HEK293 (cell line): ENCODE measurements at regions not wholly inside any gene's neighbourhood (a gene's known extent, or its start where the extent isn't known, plus 50 kb on each side); places are given as distances from the start of the nearest gene placed in this dataset.

Experiments
- CTCF ChIA-PET: fragments of 350-600 bp; formaldehyde crosslinking; extraction: SDS; loops from one replicate; lab custom pipeline; 2021; ENCODE audit warnings: antibody characterized with exemption; lab: Yijun Ruan, JAX
- POLR2A ChIA-PET: fragments of 300-600 bp; formaldehyde crosslinking; extraction: SDS; loops from one replicate; lab custom pipeline; 2020; ENCODE audit warnings: antibody characterized with exemption, inconsistent platforms; lab: Yijun Ruan, JAX
- H3K27ac ChIP-seq: fragments of 200-500 bp; sonication (Bioruptor generic); 2 replicates; pipeline ENCODE4 v1.5.1; 2014; ENCODE audit warnings: low read depth, low read length, control low read depth, inconsistent platforms; ENCODE audit errors: extremely low read depth
- H3K36me3 ChIP-seq, 2 experiments: fragments of 200-500 bp in 1 of 2; sonication (Bioruptor generic) in 1 of 2; 1 replicate in 1 of 2; 2 replicates in 1 of 2; pipeline ENCODE4 v1.5.1; 2014 to 2017; ENCODE audit warnings: inconsistent platforms in 2 of 2, low read length in 2 of 2; ENCODE audit not compliant: control insufficient read depth in 2 of 2, insufficient read depth in 1 of 2
- H3K4me1 ChIP-seq: fragments of 200-500 bp; sonication (Bioruptor generic); 2 replicates; pipeline ENCODE4 v1.5.1; 2014; ENCODE audit warnings: mild to moderate bottlenecking, low read length, inconsistent platforms; ENCODE audit not compliant: control insufficient read depth, insufficient read depth
- H3K4me3 ChIP-seq: 2 replicates; pipeline ENCODE4 v1.5.1; 2011; ENCODE audit warnings: low read depth, mild to moderate bottlenecking, control low read depth, low read length, moderate library complexity
- H3K9me3 ChIP-seq: fragments of 200-500 bp; sonication (Bioruptor generic); 2 replicates; pipeline ENCODE4 v1.5.1; 2014; ENCODE audit warnings: low read depth, low read length, inconsistent platforms; ENCODE audit not compliant: control insufficient read depth, insufficient read depth
- AEBP2 ChIP-seq: fragments of 450-650 bp; formaldehyde crosslinking; IDR thresholded peaks from 2 replicates; pipeline ENCODE4 v1.5.1; 2016; ENCODE audit warnings: missing biosample characterization, missing genetic modification characterization, borderline replicate concordance
- BCL6B ChIP-seq: fragments of 450-650 bp; formaldehyde crosslinking; IDR thresholded peaks from 2 replicates; pipeline ENCODE4 v1.5.1; 2017; ENCODE audit warnings: missing biosample characterization, missing genetic modification characterization
- IKZF3 ChIP-seq: fragments of 450-650 bp; IDR thresholded peaks from 2 replicates; pipeline ENCODE4 v1.5.0; 2018; ENCODE audit warnings: missing biosample characterization, mild to moderate bottlenecking, missing genetic modification characterization, moderate library complexity
- KLF7 ChIP-seq: fragments of 450-650 bp; formaldehyde crosslinking; IDR thresholded peaks from 2 replicates; pipeline ENCODE4 v1.5.1; 2016; ENCODE audit warnings: missing biosample characterization, missing genetic modification characterization, borderline replicate concordance
- PATZ1 ChIP-seq: fragments of 450-650 bp; formaldehyde crosslinking; IDR thresholded peaks from 2 replicates; pipeline ENCODE4 v1.5.1; 2016; ENCODE audit warnings: missing biosample characterization, missing genetic modification characterization
- PRDM4 ChIP-seq: fragments of 450-650 bp; formaldehyde crosslinking; IDR thresholded peaks from 2 replicates; pipeline ENCODE4 v1.5.1; 2017; ENCODE audit warnings: missing biosample characterization, missing genetic modification characterization
- ZBTB1 ChIP-seq: fragments of 450-650 bp; formaldehyde crosslinking; IDR thresholded peaks from 2 replicates; pipeline ENCODE4 v1.5.1; 2016; ENCODE audit warnings: missing biosample characterization, missing genetic modification characterization
- ZBTB49 ChIP-seq: fragments of 450-650 bp; formaldehyde crosslinking; IDR thresholded peaks from 2 replicates; pipeline ENCODE4 v1.5.1; 2016; ENCODE audit warnings: missing biosample characterization, missing genetic modification characterization, low read depth
- ZFHX2 ChIP-seq: fragments of 450-650 bp; formaldehyde crosslinking; conservative IDR thresholded peaks from 2 replicates; pipeline ENCODE4 v1.5.1; 2016; ENCODE audit warnings: missing biosample characterization, missing genetic modification characterization
- ZNF148 ChIP-seq: fragments of 450-650 bp; formaldehyde crosslinking; IDR thresholded peaks from 2 replicates; pipeline ENCODE4 v1.5.0; 2017; ENCODE audit warnings: missing biosample characterization, missing genetic modification characterization, borderline replicate concordance
- ZNF169 ChIP-seq: fragments of 450-650 bp; formaldehyde crosslinking; IDR thresholded peaks from 2 replicates; pipeline ENCODE4 v1.5.1; 2016; ENCODE audit warnings: missing biosample characterization, missing genetic modification characterization
- ZNF211 ChIP-seq: fragments of 450-650 bp; formaldehyde crosslinking; IDR thresholded peaks from 2 replicates; pipeline ENCODE4 v1.5.1; 2016; ENCODE audit warnings: low read depth, missing biosample characterization, missing genetic modification characterization
- ZNF223 ChIP-seq: fragments of 450-650 bp; formaldehyde crosslinking; IDR thresholded peaks from 2 replicates; pipeline ENCODE4 v1.5.1; 2016; ENCODE audit warnings: missing biosample characterization, missing genetic modification characterization
- ZNF239 ChIP-seq: fragments of 450-650 bp; formaldehyde crosslinking; IDR thresholded peaks from 2 replicates; pipeline ENCODE4 v1.5.1; 2016; ENCODE audit warnings: missing biosample characterization, missing genetic modification characterization
- ZNF404 ChIP-seq: fragments of 450-650 bp; formaldehyde crosslinking; IDR thresholded peaks from 2 replicates; pipeline ENCODE4 v1.5.1; 2017; ENCODE audit warnings: missing biosample characterization, missing genetic modification characterization
- ZNF521 ChIP-seq: fragments of 450-650 bp; formaldehyde crosslinking; IDR thresholded peaks from 2 replicates; pipeline ENCODE4 v1.5.1; 2017; ENCODE audit warnings: missing biosample characterization, mild to moderate bottlenecking, missing genetic modification characterization
- ZNF600 ChIP-seq: fragments of 450-650 bp; formaldehyde crosslinking; IDR thresholded peaks from 2 replicates; pipeline ENCODE4 v1.5.1; 2016; ENCODE audit warnings: missing biosample characterization, missing genetic modification characterization
- ZNF623 ChIP-seq: fragments of 450-650 bp; formaldehyde crosslinking; IDR thresholded peaks from 2 replicates; pipeline ENCODE4 v1.5.1; 2016; ENCODE audit warnings: missing biosample characterization, missing genetic modification characterization
- ZNF624 ChIP-seq: fragments of 450-650 bp; formaldehyde crosslinking; IDR thresholded peaks from 2 replicates; pipeline ENCODE4 v1.5.1; 2017; ENCODE audit warnings: missing biosample characterization, missing genetic modification characterization
- ZNF660 ChIP-seq: fragments of 450-650 bp; IDR thresholded peaks from 2 replicates; pipeline ENCODE4 v1.5.1; 2018; ENCODE audit warnings: missing biosample characterization, mild to moderate bottlenecking, missing genetic modification characterization
- ZNF670 ChIP-seq: fragments of 450-650 bp; formaldehyde crosslinking; IDR thresholded peaks from 2 replicates; pipeline ENCODE4 v1.5.1; 2016; ENCODE audit warnings: missing biosample characterization, missing genetic modification characterization, low read depth
- ZXDB ChIP-seq: fragments of 450-650 bp; formaldehyde crosslinking; IDR thresholded peaks from 2 replicates; pipeline ENCODE4 v1.5.1; 2016; ENCODE audit warnings: missing biosample characterization, missing genetic modification characterization

- TF ChIP-seq PATZ1 (tag by site-specific recombination) = no peak
- no peak for TF ChIP-seq ZNF624 (tag by site-specific recombination)
- no peak for TF ChIP-seq ZNF223 (tag by site-specific recombination)
- no peak for TF ChIP-seq ZNF404 (tag by site-specific recombination)
Observed at GRCh38 chr3:152091725-152092124, 177.0 kb upstream of the MBNL1 start (continued).

GRCh38 chr3:152093901-152094300 lies 174.8 kb upstream of the MBNL1 start:
- CTCF ChIA-PET = no interaction called here
- H3K27ac ChIP-seq = no peak overlapping the region
- no peak overlapping the region for H3K4me3 ChIP-seq
- H3K9me3 ChIP-seq = no peaks in the 10 kb centered on the region
- H3K36me3 ChIP-seq = no peaks in the 10 kb centered on the region
- TF ChIP-seq KLF7 (tag by site-specific recombination) (no peak), ZNF211 (tag by site-specific recombination) (0 out of 2 replicates have a peak, but pooled peaks have one; percentile 16), IKZF3 (tag by site-specific recombination) (no peak)
- TF ChIP-seq, all 188 proteins: peak for 1
- H3K4me1 ChIP-seq = no peaks in the 10 kb centered on the region
- POLR2A ChIA-PET = no interaction called here

GRCh38 chr3:152094406-152094805 lies 174.3 kb upstream of the MBNL1 start:
- no peak overlapping the region for H3K4me3 ChIP-seq
- ChIA-PET CTCF (no interaction called here), POLR2A (no interaction called here)
- no peaks in the 10 kb centered on the region for H3K36me3 ChIP-seq
- no peaks in the 10 kb centered on the region for H3K4me1 ChIP-seq
- H3K27ac ChIP-seq = no peak overlapping the region
- H3K9me3 ChIP-seq = no peaks in the 10 kb centered on the region
- TF ChIP-seq ZNF148 (tag by site-specific recombination) (no peak), ZXDB (no peak), ZNF169 (no peak), ZNF600 (tag by site-specific recombination) (no peak), ZNF623 (no peak), AEBP2 (tag by site-specific recombination) (no peak), ZBTB1 (tag by site-specific recombination) (no peak), ZBTB49 (tag by site-specific recombination) (no peak), ZFHX2 (tag by site-specific recombination) (no peak), ZNF239 (tag by site-specific recombination) (no peak), ZNF521 (tag by site-specific recombination) (no peak), BCL6B (no peak), PRDM4 (tag by site-specific recombination) (no peak), ZNF660 (no peak), ZNF670 (no peak)
